Neural crest cell (in vitro differentiated cells): ENCODE measurements at regions not wholly inside any gene's neighbourhood (a gene's known extent, or its start where the extent isn't known, plus 50 kb on each side); places are given as distances from the start of the nearest gene placed in this dataset.

Experiments used
- DNase-seq: peaks from one replicate; pipeline ENCODE4 v3.0.0; 2021; ENCODE audit warnings: low read depth, mixed read lengths, low spot score
- H3K27ac Mint-ChIP-seq: one replicate; pipeline ENCODE4 v1.8.0; 2021; ENCODE audit warnings: mild to moderate bottlenecking, mixed read lengths; ENCODE audit not compliant: unreplicated experiment
- H3K27me3 Mint-ChIP-seq: 2 replicates; pipeline ENCODE4 v1.8.0; 2021; ENCODE audit warnings: low read depth, mild to moderate bottlenecking, mixed read lengths
- H3K36me3 Mint-ChIP-seq: 2 replicates; pipeline ENCODE4 v1.8.0; 2021; ENCODE audit warnings: low read depth, mild to moderate bottlenecking, mixed read lengths
- H3K4me1 Mint-ChIP-seq: 2 replicates; pipeline ENCODE4 v1.8.0; 2021; ENCODE audit warnings: mixed read lengths
- H3K4me3 Mint-ChIP-seq: one replicate; pipeline ENCODE4 v1.8.0; 2021; ENCODE audit warnings: mild to moderate bottlenecking, mixed read lengths
- H3K9me3 Mint-ChIP-seq: 2 replicates; pipeline ENCODE4 v1.8.0; 2021; ENCODE audit warnings: mixed read lengths
- TF ChIP-seq, protein P1 (sequence below): fragments of 200-600 bp; sonication (generic); conservative IDR thresholded peaks from 2 replicates; pipeline ENCODE4 v1.5.0; 2021; ENCODE audit warnings: antibody characterized with exemption, mild to moderate bottlenecking

DNA sequence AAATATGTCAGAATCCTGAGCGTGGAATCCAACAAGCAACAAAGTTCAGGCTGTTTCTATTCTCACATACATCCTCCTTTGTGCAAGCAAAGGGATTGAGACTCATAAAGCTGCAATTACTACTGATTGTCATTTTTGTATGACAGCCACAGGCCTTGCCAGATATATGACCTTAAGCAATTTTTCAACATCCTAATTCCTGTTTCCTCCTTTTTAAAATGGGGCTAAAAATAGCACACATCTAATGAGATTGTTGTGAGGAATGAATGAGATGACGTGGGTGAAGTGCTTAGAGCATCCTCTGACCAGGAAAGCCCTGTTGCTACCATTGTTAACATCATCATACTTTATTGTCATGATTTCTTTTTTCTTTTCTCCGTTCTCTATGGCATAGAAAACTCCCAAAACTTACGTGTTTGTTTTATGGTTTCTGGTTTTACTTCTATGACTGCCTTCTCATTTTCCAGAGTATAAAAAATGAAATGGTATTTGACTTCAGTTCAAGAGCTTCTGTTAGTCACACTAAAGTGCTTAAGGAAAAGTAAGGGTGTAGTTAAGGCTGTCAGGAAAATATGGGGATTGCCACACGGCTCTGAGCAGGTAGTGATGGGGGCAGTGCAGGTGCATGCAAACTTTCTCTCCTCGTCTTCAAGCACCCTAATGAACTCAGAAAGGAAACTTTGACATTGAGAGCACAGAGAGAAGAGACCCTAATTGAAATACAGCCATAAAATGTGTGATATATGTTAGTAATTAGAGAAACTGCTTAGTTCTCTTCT is 590.6 kb upstream of the NETO1 start:
- Mint-ChIP-seq H3K4me1 (no peaks in the 10 kb centered on the region), H3K36me3 (no peaks in the 10 kb centered on the region), H3K27ac (no peak overlapping the region), H3K27me3 (no peaks in the 10 kb centered on the region), H3K4me3 (no peak overlapping the region), H3K9me3 (peaks cover 3% of the 10 kb centered on the region)
- TF ChIP-seq, protein P1, sequence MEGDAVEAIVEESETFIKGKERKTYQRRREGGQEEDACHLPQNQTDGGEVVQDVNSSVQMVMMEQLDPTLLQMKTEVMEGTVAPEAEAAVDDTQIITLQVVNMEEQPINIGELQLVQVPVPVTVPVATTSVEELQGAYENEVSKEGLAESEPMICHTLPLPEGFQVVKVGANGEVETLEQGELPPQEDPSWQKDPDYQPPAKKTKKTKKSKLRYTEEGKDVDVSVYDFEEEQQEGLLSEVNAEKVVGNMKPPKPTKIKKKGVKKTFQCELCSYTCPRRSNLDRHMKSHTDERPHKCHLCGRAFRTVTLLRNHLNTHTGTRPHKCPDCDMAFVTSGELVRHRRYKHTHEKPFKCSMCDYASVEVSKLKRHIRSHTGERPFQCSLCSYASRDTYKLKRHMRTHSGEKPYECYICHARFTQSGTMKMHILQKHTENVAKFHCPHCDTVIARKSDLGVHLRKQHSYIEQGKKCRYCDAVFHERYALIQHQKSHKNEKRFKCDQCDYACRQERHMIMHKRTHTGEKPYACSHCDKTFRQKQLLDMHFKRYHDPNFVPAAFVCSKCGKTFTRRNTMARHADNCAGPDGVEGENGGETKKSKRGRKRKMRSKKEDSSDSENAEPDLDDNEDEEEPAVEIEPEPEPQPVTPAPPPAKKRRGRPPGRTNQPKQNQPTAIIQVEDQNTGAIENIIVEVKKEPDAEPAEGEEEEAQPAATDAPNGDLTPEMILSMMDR: no peak
- DNase-seq: no peak

DNA sequence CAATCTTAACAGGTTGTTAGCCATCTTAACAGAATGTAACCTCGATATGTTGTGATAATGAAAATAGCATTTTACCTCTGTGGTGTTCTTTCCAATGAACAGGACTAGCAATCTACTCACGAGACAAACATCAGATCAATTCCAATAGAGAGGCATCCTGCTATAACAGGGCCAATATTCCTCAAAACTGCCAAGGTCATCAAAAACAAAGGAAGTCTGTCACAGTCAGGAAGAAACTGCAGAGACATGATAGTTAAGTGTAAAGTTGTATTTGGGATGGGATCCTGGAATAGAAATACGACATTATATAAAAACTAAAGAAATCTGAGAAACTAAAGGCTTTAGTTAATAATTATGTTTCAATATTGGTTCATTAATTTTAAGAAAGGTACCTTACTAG is 588.9 kb upstream of the NETO1 start:
- no peak for DNase-seq
- H3K4me1 Mint-ChIP-seq: no peaks in the 10 kb centered on the region
- no peak overlapping the region for H3K4me3 Mint-ChIP-seq
- H3K27ac Mint-ChIP-seq: no peak overlapping the region
- no peaks in the 10 kb centered on the region for H3K27me3 Mint-ChIP-seq
- no peaks in the 10 kb centered on the region for H3K36me3 Mint-ChIP-seq
- peaks cover 3% of the 10 kb centered on the region for H3K9me3 Mint-ChIP-seq
- TF ChIP-seq, protein P1: no peak

DNA sequence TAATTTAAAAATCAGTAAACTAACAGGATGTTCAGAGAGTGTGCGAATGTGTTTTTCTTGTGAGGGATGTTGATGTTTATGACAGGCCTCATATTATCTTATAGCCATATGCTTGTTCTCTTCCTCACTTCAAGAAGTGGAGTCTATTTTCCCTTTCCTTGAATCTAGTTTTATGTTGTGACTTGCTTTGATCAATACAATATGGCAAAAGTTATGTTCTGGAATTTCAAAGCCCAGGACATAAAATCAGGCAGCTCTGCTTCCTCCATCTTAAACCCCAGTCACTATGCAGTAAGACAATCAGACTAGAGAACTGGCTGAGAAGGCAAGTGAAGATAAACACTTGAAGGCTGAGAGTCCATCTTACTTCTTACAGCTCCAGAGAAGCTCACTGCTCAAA is 585.1 kb upstream of the NETO1 start:
- Mint-ChIP-seq H3K9me3 (peaks cover 3% of the 10 kb centered on the region), H3K36me3 (peaks cover 2% of the 10 kb centered on the region), H3K4me1 (no peaks in the 10 kb centered on the region), H3K27me3 (no peaks in the 10 kb centered on the region), H3K27ac (no peak overlapping the region), H3K4me3 (no peak overlapping the region)
- TF ChIP-seq, protein P1: no peak
- DNase-seq: no peak

DNA sequence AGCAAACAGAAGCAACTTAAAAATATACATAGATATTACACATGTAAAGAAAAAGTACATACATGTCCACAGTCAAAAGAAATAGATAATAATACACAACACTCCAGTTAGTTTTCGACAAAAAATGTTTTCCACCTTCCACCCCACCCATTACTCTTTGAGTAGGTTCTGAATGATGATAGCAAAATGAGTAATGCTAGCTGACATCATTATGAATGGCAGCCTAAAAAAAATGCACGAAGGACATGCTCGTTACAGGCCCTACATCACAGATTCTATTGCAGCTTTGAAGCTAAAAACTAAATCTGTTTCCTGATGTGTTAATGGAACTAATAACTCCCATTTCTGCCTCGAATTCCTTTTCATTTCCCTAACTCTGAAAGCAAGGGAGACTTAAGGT is 578.7 kb upstream of the NETO1 start:
- no peaks in the 10 kb centered on the region for H3K4me1 Mint-ChIP-seq

DNA sequence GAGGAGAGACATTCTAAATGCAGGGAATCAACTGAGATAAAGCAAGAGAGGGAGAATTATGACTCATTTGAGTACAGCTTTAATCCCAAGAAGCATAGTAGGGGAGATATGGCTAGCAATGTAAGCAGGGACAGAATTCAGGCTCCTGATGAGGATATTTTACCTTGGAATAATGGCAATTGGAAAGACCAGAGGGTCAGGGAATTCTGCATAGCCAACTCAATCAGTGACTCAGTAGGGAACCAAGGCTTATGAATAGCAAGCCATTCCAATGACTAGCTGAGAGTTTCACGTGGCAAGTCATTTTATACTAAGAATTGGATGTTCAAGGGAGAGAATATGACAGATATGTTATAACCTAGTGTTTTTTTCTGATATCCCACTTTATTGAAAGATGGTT is 563.8 kb upstream of the NETO1 start:
- no peak for DNase-seq

More for the DNA sequence above, 578.7 kb upstream of the NETO1 start:
- no peak for DNase-seq
- H3K4me3 Mint-ChIP-seq: no peak overlapping the region
- no peak overlapping the region for H3K27ac Mint-ChIP-seq
- H3K9me3 Mint-ChIP-seq: peaks cover 6% of the 10 kb centered on the region
- H3K36me3 Mint-ChIP-seq: peaks cover 2% of the 10 kb centered on the region
- TF ChIP-seq, protein P1: no peak
- no peaks in the 10 kb centered on the region for H3K27me3 Mint-ChIP-seq

More for the DNA sequence above, 563.8 kb upstream of the NETO1 start:
- no peaks in the 10 kb centered on the region for H3K27me3 Mint-ChIP-seq
- no peak overlapping the region for H3K4me3 Mint-ChIP-seq
- H3K4me1 Mint-ChIP-seq: no peaks in the 10 kb centered on the region
- no peaks in the 10 kb centered on the region for H3K36me3 Mint-ChIP-seq
- TF ChIP-seq, protein P1: no peak
- H3K27ac Mint-ChIP-seq: no peak overlapping the region
- peaks cover 3% of the 10 kb centered on the region for H3K9me3 Mint-ChIP-seq
